GM23338 (cell line): ENCODE measurements at regions not wholly inside any gene's neighbourhood (a gene's known extent, or its start where the extent isn't known, plus 50 kb on each side); places are given as distances from the start of the nearest gene placed in this dataset.

Source experiments
- ATAC-seq: fragments of 200-7000 bp; cut with Tn5 transposase; 3 replicates; pipeline ENCODE4 v1.9.1; 2020
- DNase-seq: peaks from one replicate; pipeline ENCODE4 v3.0.0-alpha.2; 2015; ENCODE audit warnings: low spot score
- H2AFZ ChIP-seq: fragments of 200-600 bp; sonication (generic); 2 replicates; pipeline ENCODE4 v1.8.0; 2016; ENCODE audit warnings: antibody characterized with exemption, mild to moderate bottlenecking, moderate library complexity
- H3F3A ChIP-seq: fragments of 200-600 bp; sonication (generic); replicated peaks from 2 replicates; pipeline ENCODE4 v1.8.0; 2017; ENCODE audit warnings: antibody characterized with exemption, mixed run types, low read depth
- H3K27ac ChIP-seq: fragments of 200-600 bp; sonication (generic); 2 replicates; pipeline ENCODE4 v1.6.1; 2016; ENCODE audit warnings: low read depth
- H3K27me3 ChIP-seq: fragments of 200-600 bp; sonication (generic); 2 replicates; pipeline ENCODE4 v1.8.0; 2016; ENCODE audit warnings: mild to moderate bottlenecking, mixed run types, moderate library complexity; ENCODE audit not compliant: insufficient read depth
- H3K36me3 ChIP-seq: fragments of 200-600 bp; sonication (generic); 2 replicates; pipeline ENCODE4 v1.8.0; 2016; ENCODE audit warnings: mild to moderate bottlenecking; ENCODE audit not compliant: insufficient read depth
- H3K4me1 ChIP-seq: fragments of 200-600 bp; sonication (generic); 2 replicates; pipeline ENCODE4 v1.8.0; 2016; ENCODE audit warnings: mild to moderate bottlenecking, moderate library complexity; ENCODE audit not compliant: insufficient read depth
- H3K4me2 ChIP-seq: fragments of 200-600 bp; sonication (generic); 2 replicates; pipeline ENCODE4 v1.7.1; 2017; ENCODE audit warnings: mixed run types
- H3K4me3 ChIP-seq: fragments of 200-600 bp; sonication (generic); 2 replicates; pipeline ENCODE4 v1.6.1; 2016; ENCODE audit warnings: mixed run types
- H3K79me2 ChIP-seq: fragments of 200-600 bp; sonication (generic); replicated peaks from 2 replicates; pipeline ENCODE4 v1.8.0; 2017; ENCODE audit warnings: mild to moderate bottlenecking; ENCODE audit not compliant: insufficient read depth
- H3K9me2 ChIP-seq: fragments of 200-600 bp; sonication (generic); 2 replicates; pipeline ENCODE4 v1.8.0; 2017; ENCODE audit not compliant: insufficient read depth
- H4K20me1 ChIP-seq: fragments of 200-600 bp; sonication (generic); replicated peaks from 2 replicates; pipeline ENCODE4 v1.8.0; 2017; ENCODE audit warnings: mild to moderate bottlenecking; ENCODE audit not compliant: insufficient read depth
- H3K27ac Mint-ChIP-seq: 2 replicates; pipeline ENCODE4 v1.8.0; 2020; ENCODE audit warnings: inconsistent platforms, mild to moderate bottlenecking, moderate library complexity, mixed read lengths
- H3K27me3 Mint-ChIP-seq: 3 replicates; pipeline ENCODE4 v1.8.0; 2022; ENCODE audit warnings: low read depth, mild to moderate bottlenecking, moderate library complexity, mixed read lengths, inconsistent platforms; ENCODE audit not compliant: insufficient read depth, poor library complexity
- H3K36me3 Mint-ChIP-seq: 3 replicates; pipeline ENCODE4 v1.8.0; 2021; ENCODE audit warnings: low read depth, mild to moderate bottlenecking, inconsistent platforms, moderate library complexity, mixed read lengths
- H3K4me1 Mint-ChIP-seq: 3 replicates; pipeline ENCODE4 v1.8.0; 2020; ENCODE audit warnings: mild to moderate bottlenecking, inconsistent platforms, mixed read lengths
- H3K4me3 Mint-ChIP-seq: 3 replicates; pipeline ENCODE4 v1.8.0; 2021; ENCODE audit warnings: moderate library complexity, mild to moderate bottlenecking, inconsistent platforms, mixed read lengths
- H3K9me3 Mint-ChIP-seq: 3 replicates; pipeline ENCODE4 v1.8.0; 2020; ENCODE audit warnings: moderate library complexity, mild to moderate bottlenecking, inconsistent platforms, mixed read lengths
- CREB1 ChIP-seq: fragments of 250-450 bp; sonication (Bioruptor Pico); IDR thresholded peaks from 2 replicates; pipeline ENCODE4 v1.5.0; 2020; ENCODE audit warnings: low read depth, mild to moderate bottlenecking, moderate library complexity
- EZH2 ChIP-seq: fragments of 200-600 bp; sonication (generic); IDR thresholded peaks from one replicate; pipeline ENCODE4 v1.8.0; 2017; ENCODE audit warnings: antibody characterized with exemption, mild to moderate bottlenecking, low read depth; ENCODE audit not compliant: unreplicated experiment
- EZH2phosphoT487 ChIP-seq: fragments of 200-600 bp; sonication (generic); IDR thresholded peaks from one replicate; pipeline ENCODE4 v1.8.1; 2018; ENCODE audit warnings: antibody characterized with exemption; ENCODE audit not compliant: unreplicated experiment
- JUNB ChIP-seq: IDR thresholded peaks from one replicate; pipeline ENCODE4 v1.6.1; 2016; ENCODE audit warnings: antibody characterized with exemption; ENCODE audit not compliant: unreplicated experiment
- NANOG ChIP-seq: IDR thresholded peaks from 2 replicates; pipeline ENCODE4 v1.6.1; 2016; ENCODE audit warnings: antibody characterized with exemption, borderline replicate concordance
- POLR2AphosphoS5 ChIP-seq: IDR thresholded peaks from 2 replicates; pipeline ENCODE4 v1.6.1; 2016; ENCODE audit warnings: antibody characterized with exemption, low read depth
- STAT1 ChIP-seq: IDR thresholded peaks from one replicate; pipeline ENCODE4 v1.6.1; 2016; ENCODE audit warnings: antibody characterized with exemption; ENCODE audit not compliant: unreplicated experiment
- ZNF114 ChIP-seq: fragments of 250-450 bp; sonication (Bioruptor Pico); IDR thresholded peaks from 2 replicates; pipeline ENCODE4 v1.5.0; 2020; ENCODE audit warnings: mild to moderate bottlenecking, moderate library complexity
- ZNF331 ChIP-seq: fragments of 250-450 bp; sonication (Bioruptor Pico); IDR thresholded peaks from 2 replicates; pipeline ENCODE4 v1.5.0; 2020; ENCODE audit warnings: low read depth, mild to moderate bottlenecking, moderate library complexity
- TF ChIP-seq, protein P1 (sequence below): IDR thresholded peaks from 2 replicates; pipeline ENCODE4 v1.6.1; 2016; ENCODE audit warnings: antibody characterized with exemption
- TF ChIP-seq, protein P2 (sequence below): fragments of 250-450 bp; sonication (Bioruptor Pico); IDR thresholded peaks from 2 replicates; pipeline ENCODE4 v1.5.0; 2020; ENCODE audit warnings: mild to moderate bottlenecking, moderate library complexity
- TF ChIP-seq, protein P3 (sequence below): IDR thresholded peaks from one replicate; pipeline ENCODE4 v1.6.1; 2018; ENCODE audit warnings: antibody characterized with exemption; ENCODE audit not compliant: unreplicated experiment
- TF ChIP-seq, protein P4 (sequence below), 2 experiments: fragments of 200-600 bp in 1 of 2; sonication (generic) in 1 of 2; conservative IDR thresholded peaks; 2 replicates each; pipeline versions ENCODE4 v1.5.1 to v1.6.1; 2016 to 2017; ENCODE audit warnings: antibody characterized with exemption in 2 of 2, low read depth in 2 of 2, mild to moderate bottlenecking in 2 of 2, moderate library complexity in 1 of 2

DNA sequence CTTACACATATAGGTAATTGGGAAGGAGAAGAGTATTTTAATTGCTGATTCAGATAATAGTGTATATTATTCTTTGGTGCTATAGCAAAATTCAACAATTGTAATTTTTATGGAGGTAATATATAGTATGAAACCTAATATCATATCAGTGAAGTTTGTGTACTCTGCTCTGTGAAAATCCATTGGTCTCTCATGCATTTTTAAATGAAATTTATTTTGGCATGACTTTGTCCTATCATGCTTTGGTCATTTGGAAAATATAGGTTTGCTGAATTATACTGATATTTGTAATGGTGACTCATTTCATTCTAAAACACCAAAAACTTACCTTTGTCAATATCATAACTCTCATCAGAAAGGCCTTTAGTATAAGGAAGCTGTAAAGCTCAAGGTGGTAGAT lies 962.0 kb upstream of the NOVA1 start (continued):
- no peak for TF ChIP-seq CREB1 (CRISPR knock-in tag)

DNA sequence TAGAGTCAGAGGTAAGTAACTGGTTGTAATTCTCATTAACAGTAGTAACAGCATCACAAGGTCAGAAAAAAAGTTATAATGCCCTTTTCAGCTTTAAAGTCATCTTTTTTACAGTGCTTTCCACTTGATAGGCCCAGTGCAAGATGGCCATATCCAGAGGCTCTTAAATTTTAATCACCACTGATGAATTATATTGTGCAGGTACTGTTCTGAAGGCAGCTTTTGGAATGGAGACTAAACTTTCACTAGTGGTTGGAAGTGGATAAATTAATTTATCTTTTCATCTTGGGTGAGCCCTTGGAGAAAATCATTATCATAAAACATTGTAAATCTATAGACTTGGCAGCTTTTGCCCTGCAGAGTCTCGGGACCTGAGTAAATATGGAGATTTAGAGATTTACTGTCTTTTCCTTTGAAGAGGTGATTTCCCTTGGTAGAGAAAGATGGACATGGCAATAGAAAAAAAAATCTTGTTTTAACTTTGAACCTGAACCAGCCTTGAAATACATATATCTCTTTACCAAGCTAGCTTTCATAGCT lies 969.1 kb upstream of the NOVA1 start:
- no peaks in the 10 kb centered on the region for H3K27me3 ChIP-seq
- no peak for TF ChIP-seq ZNF114 (CRISPR knock-in tag)
- TF ChIP-seq, protein P1, sequence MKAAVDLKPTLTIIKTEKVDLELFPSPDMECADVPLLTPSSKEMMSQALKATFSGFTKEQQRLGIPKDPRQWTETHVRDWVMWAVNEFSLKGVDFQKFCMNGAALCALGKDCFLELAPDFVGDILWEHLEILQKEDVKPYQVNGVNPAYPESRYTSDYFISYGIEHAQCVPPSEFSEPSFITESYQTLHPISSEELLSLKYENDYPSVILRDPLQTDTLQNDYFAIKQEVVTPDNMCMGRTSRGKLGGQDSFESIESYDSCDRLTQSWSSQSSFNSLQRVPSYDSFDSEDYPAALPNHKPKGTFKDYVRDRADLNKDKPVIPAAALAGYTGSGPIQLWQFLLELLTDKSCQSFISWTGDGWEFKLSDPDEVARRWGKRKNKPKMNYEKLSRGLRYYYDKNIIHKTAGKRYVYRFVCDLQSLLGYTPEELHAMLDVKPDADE = no peak
- TF ChIP-seq, protein P2, sequence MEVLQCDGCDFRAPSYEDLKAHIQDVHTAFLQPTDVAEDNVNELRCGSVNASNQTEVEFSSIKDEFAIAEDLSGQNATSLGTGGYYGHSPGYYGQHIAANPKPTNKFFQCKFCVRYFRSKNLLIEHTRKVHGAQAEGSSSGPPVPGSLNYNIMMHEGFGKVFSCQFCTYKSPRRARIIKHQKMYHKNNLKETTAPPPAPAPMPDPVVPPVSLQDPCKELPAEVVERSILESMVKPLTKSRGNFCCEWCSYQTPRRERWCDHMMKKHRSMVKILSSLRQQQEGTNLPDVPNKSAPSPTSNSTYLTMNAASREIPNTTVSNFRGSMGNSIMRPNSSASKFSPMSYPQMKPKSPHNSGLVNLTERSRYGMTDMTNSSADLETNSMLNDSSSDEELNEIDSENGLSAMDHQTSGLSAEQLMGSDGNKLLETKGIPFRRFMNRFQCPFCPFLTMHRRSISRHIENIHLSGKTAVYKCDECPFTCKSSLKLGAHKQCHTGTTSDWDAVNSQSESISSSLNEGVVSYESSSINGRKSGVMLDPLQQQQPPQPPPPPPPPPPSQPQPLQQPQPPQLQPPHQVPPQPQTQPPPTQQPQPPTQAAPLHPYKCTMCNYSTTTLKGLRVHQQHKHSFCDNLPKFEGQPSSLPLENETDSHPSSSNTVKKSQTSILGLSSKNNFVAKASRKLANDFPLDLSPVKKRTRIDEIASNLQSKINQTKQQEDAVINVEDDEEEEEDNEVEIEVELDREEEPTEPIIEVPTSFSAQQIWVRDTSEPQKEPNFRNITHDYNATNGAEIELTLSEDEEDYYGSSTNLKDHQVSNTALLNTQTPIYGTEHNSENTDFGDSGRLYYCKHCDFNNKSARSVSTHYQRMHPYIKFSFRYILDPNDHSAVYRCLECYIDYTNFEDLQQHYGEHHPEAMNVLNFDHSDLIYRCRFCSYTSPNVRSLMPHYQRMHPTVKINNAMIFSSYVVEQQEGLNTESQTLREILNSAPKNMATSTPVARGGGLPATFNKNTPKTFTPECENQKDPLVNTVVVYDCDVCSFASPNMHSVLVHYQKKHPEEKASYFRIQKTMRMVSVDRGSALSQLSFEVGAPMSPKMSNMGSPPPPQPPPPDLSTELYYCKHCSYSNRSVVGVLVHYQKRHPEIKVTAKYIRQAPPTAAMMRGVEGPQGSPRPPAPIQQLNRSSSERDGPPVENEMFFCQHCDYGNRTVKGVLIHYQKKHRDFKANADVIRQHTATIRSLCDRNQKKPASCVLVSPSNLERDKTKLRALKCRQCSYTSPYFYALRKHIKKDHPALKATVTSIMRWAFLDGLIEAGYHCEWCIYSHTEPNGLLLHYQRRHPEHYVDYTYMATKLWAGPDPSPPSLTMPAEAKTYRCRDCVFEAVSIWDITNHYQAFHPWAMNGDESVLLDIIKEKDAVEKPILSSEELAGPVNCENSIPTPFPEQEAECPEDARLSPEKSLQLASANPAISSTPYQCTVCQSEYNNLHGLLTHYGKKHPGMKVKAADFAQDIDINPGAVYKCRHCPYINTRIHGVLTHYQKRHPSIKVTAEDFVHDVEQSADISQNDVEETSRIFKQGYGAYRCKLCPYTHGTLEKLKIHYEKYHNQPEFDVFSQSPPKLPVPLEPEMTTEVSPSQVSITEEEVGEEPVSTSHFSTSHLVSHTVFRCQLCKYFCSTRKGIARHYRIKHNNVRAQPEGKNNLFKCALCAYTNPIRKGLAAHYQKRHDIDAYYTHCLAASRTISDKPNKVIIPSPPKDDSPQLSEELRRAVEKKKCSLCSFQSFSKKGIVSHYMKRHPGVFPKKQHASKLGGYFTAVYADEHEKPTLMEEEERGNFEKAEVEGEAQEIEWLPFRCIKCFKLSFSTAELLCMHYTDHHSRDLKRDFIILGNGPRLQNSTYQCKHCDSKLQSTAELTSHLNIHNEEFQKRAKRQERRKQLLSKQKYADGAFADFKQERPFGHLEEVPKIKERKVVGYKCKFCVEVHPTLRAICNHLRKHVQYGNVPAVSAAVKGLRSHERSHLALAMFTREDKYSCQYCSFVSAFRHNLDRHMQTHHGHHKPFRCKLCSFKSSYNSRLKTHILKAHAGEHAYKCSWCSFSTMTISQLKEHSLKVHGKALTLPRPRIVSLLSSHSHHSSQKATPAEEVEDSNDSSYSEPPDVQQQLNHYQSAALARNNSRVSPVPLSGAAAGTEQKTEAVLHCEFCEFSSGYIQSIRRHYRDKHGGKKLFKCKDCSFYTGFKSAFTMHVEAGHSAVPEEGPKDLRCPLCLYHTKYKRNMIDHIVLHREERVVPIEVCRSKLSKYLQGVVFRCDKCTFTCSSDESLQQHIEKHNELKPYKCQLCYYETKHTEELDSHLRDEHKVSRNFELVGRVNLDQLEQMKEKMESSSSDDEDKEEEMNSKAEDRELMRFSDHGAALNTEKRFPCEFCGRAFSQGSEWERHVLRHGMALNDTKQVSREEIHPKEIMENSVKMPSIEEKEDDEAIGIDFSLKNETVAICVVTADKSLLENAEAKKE (CRISPR knock-in tag) = no peak
- TF ChIP-seq, protein P3, sequence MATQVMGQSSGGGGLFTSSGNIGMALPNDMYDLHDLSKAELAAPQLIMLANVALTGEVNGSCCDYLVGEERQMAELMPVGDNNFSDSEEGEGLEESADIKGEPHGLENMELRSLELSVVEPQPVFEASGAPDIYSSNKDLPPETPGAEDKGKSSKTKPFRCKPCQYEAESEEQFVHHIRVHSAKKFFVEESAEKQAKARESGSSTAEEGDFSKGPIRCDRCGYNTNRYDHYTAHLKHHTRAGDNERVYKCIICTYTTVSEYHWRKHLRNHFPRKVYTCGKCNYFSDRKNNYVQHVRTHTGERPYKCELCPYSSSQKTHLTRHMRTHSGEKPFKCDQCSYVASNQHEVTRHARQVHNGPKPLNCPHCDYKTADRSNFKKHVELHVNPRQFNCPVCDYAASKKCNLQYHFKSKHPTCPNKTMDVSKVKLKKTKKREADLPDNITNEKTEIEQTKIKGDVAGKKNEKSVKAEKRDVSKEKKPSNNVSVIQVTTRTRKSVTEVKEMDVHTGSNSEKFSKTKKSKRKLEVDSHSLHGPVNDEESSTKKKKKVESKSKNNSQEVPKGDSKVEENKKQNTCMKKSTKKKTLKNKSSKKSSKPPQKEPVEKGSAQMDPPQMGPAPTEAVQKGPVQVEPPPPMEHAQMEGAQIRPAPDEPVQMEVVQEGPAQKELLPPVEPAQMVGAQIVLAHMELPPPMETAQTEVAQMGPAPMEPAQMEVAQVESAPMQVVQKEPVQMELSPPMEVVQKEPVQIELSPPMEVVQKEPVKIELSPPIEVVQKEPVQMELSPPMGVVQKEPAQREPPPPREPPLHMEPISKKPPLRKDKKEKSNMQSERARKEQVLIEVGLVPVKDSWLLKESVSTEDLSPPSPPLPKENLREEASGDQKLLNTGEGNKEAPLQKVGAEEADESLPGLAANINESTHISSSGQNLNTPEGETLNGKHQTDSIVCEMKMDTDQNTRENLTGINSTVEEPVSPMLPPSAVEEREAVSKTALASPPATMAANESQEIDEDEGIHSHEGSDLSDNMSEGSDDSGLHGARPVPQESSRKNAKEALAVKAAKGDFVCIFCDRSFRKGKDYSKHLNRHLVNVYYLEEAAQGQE = no peak
- TF ChIP-seq EZH2 = no peak
- no peak for TF ChIP-seq STAT1
- no peak for TF ChIP-seq JUNB
- no peak for TF ChIP-seq CREB1 (CRISPR knock-in tag)
- no peak for TF ChIP-seq NANOG
- no peak for TF ChIP-seq ZNF331 (CRISPR knock-in tag)
- no peak for TF ChIP-seq EZH2phosphoT487
- TF ChIP-seq, protein P4, sequence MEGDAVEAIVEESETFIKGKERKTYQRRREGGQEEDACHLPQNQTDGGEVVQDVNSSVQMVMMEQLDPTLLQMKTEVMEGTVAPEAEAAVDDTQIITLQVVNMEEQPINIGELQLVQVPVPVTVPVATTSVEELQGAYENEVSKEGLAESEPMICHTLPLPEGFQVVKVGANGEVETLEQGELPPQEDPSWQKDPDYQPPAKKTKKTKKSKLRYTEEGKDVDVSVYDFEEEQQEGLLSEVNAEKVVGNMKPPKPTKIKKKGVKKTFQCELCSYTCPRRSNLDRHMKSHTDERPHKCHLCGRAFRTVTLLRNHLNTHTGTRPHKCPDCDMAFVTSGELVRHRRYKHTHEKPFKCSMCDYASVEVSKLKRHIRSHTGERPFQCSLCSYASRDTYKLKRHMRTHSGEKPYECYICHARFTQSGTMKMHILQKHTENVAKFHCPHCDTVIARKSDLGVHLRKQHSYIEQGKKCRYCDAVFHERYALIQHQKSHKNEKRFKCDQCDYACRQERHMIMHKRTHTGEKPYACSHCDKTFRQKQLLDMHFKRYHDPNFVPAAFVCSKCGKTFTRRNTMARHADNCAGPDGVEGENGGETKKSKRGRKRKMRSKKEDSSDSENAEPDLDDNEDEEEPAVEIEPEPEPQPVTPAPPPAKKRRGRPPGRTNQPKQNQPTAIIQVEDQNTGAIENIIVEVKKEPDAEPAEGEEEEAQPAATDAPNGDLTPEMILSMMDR (conservative IDR thresholded peaks at IDR 0.05; ENCODE audit: low read depth in 2 of 2) = no peak
- no peak for TF ChIP-seq POLR2AphosphoS5
- H3K79me2 ChIP-seq = no peaks in the 10 kb centered on the region
- no peak overlapping the region for H3K4me3 ChIP-seq
- DNase-seq (no peak), ATAC-seq (no peak)
- no peak overlapping the region for H3K27ac ChIP-seq
- H3K36me3 ChIP-seq = no peaks in the 10 kb centered on the region
- Mint-ChIP-seq H3K27ac (no peak overlapping the region), H3K9me3 (no peaks in the 10 kb centered on the region), H3K36me3 (no peaks in the 10 kb centered on the region), H3K4me1 (no peaks in the 10 kb centered on the region), H3K27me3 (no peaks in the 10 kb centered on the region), H3K4me3 (no peak overlapping the region)
- no peak overlapping the region for H3K4me2 ChIP-seq
- H2AFZ ChIP-seq = no peak overlapping the region
- H3F3A ChIP-seq = no peaks in the 10 kb centered on the region
- no peaks in the 10 kb centered on the region for H3K4me1 ChIP-seq
- H4K20me1 ChIP-seq = no peaks in the 10 kb centered on the region
- no peaks in the 10 kb centered on the region for H3K9me2 ChIP-seq
